Activated CD4-positive, alpha-beta T cell treated with anti-CD3 and anti-CD28 coated beads for 48 hours (primary cell): ENCODE measurements at regions not wholly inside any gene's neighbourhood (a gene's known extent, or its start where the extent isn't known, plus 50 kb on each side); places are given as distances from the start of the nearest gene placed in this dataset.
"Not testable (repeated sequence)": the region's sequence is repeated elsewhere in the genome, so short reads cannot be mapped to it uniquely, and the experiment has no call there.

Experiments used
- DNase-seq: peaks from one replicate; pipeline ENCODE4 v3.0.0-alpha.2; 2020

DNA sequence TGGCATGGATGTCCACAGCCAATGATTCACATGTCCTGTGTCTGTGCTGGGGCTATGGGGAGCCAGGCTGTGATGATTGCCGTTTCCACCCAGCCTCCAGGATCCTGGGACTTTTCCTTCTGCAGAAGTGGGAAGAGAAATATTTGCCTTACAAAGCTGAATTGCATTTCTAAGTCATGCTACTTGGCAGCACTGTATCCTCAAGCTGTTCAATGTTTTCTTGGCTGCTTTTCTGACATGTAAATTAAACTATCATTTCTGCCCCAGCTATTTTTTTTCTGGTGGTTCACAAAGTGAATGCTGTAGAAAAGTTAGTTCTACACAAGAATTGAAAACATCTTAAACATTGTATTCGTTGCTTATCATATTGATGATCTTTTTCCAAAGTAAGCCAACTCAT lies 51.9 kb upstream of the TCERG1L start:
- no peak for DNase-seq

- DNase-seq = no peak
These were observed 60.0 kb upstream of the TCERG1L start for GRCh38 chr10:131371571-131371970.

DNA sequence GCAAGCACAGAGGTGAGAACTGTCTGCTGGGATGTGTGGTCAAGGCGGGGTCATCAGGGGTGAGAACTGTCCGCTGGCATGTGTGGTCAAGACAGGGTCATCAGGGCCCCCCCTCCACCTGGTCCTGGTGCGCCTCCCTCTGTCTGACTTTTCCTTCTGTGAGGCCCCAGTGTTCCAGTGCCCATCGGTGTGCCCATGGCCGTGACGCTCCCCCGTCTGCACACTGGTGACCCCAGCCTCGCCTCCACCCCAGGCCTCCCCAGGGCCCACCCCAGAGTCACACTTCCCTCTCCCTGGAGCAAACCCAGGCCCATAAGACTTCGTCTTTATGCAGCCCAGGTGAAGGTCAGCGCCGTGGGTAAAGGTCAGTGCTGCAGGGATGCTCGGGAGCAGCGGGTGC lies 70.1 kb upstream of the TCERG1L start:
- no peak for DNase-seq

DNA sequence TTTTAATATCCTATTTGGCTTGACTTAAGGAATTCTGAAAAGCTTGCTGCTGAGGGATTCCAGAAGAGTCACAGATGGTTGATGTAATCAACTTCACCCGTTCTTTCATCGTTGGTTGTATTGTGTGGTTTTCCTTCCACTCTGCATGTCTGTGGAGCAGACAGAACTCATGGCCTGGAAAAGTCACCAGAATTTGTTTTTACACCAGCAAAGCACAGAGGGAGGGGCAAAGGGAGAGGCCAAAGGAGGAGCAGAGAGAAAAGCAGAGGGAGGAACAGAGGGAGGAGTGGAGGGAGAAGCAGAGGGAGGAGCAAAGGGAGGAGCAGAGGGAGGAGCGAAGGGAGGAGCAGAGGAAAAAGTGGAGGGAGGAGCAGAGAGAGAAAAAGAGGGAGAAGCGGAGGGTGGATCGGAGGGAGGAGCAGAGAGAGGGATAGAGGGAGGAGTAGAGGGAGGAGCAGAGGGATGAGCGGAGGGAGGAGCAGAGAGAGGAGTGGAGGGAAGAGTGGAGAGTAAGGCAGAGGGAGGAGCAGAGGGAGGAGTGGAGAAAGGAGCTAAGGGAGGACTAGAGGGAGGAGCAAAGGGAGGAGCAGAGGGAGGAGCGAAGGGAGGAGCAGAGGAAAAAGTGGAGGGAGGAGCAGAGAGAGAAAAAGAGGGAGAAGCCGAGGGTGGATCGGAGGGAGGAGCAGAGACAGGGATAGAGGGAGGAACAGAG lies 73.8 kb upstream of the TCERG1L start:
- DNase-seq = not testable (repeated sequence)

DNA sequence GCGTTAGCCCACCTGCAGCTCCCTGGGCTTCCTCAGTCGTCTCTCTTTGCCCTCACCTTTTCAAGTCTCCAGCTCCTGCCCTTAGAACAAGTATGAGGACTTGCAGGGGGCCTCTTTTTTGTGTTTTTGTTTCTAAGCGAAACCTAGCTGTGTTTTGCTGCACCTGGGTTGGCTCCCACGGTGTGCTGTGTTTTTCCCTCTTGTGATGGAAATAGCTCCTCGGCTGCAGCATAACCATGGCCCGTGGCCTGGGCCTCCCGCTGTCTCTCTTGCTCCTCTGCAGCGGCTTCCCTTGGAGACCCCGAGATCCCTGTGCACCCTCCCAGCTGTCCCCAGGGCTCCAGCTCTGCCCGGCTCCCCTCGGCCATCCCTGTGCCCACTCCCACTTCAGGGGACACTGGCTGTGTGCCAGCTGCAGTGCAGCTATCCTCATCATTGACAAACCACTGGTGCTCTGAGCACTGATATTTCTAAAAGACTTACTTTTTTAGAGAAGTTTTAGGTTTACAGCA lies 75.6 kb upstream of the TCERG1L start:
- no peak for DNase-seq

DNA sequence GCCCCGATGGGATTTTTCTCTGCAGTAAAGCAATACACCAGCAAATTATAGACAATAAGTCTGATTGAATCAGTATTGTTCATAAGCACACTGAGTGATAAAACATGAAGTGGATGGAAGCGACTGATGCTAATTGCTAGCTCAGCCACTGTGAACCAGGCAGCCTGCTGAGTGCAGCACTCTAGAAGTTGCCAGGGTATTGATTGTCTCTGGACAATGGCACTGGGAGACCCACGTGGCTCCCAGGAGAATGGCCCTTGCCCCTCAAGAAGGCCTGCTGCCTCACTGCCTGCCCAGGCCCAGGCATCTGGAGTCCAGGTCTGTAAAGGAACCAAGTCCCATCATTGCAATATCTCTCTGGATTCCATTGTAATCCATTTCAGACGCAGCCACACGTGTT lies 80.4 kb upstream of the TCERG1L start:
- DNase-seq = no peak

GRCh38 chr10:131396121-131397050 lies 84.9 kb upstream of the TCERG1L start:
- no peak for DNase-seq

DNA sequence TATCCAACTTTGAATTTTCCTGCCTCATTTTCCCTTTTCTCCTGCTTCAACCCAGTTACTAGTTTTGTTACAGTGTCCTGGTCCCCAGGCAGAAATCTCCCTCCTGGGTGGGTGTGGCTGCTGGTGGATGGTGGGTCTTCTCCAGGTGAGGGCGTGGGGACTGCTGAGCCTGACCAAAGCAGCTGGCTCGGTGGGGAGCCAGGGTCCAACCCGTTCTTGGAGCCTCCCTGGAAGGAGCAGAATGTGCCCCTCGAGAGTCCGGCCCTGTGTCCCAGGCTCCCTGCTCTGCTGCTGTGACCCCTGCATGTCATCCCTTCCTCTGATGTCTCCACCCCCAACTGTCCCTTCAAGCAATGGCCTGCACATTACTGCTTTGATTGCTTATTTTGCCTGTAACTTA lies 86.6 kb upstream of the TCERG1L start:
- no peak for DNase-seq

DNA sequence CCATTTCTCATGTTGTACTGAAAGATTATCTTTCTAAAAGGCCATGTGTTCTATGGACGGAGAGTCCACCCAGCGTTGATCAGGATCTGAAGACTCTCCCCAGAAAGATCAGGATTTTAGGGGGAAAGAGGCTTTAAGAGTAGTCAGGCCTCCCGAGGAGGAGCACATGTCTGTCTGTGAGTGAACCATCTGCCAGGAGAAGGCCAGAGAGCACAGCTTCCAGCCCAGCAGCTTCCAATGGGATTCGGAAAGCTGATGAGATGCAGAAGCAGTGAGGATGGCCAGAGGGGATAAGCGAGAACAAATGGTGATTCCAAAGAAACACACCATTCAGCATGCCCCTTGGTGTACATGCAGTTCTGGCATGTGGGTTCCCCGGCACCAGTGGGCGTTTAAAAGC lies 88.5 kb upstream of the TCERG1L start:
- no peak for DNase-seq

GRCh38 chr10:131400513-131400912 lies 89.0 kb upstream of the TCERG1L start:
- no peak for DNase-seq

DNA sequence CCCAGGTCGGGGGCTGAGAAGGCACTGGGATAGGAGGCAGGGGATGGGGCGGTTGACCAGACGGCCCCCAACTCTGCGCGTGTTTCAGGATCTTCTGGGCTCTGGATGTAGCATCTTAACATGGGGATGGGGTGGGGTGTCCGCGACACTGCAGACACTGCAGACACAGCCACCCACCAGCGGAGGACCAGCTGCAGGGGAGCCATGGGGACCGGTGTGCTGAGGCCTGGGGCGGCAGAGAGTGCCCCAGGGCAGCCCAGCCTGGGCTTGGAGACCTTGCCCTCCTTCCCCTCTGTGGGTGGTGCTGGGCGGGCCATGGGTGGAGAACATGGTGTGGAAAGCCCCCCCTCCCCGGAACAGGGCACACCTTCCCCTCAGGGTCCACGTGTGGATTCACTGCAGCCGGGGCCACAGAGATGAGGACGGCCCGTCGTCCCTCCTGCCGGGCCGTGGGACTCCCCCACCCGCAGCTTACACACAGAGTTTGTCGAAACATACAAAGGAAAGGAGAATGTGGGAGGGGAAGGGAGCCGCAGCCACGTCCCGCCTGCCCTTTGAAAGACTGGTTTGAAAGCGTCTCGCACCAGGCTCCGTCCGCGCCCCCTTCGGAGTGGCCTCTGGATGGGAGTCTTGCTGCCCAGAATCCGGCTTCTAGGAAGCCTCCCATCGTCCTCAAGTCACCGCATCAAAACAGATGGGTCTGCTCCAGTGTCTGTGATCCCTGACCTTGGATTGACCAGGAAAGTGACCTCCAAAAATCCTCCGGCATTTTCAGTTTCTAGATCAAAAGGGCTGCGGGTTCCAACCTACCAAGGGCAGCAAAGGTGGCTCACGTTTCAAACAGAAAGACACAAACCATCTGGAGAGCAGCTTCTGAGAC lies 91.5 kb upstream of the TCERG1L start:
- no peak for DNase-seq

DNA sequence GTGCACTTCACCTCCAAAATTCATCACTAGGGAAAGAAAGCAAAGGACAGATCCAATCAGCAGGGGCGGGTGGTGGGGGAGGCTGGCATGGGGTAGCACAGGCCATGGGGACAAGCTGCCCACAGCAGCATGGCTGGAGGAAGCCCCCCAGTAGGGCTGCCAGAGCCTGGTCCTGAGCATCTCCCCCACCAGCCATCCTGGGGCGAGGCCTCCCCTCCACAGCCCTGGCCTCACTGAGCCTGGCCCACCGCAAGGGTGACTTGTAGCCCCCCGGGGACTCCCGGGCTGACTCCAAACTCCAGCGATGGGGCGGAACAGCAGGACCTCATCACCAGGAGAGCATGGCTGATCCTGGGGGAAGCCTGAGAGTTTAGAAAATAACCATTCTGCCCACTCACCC lies 92.4 kb upstream of the TCERG1L start:
- DNase-seq = no peak

- no peak for DNase-seq
These were observed 93.4 kb upstream of the TCERG1L start for GRCh38 chr10:131404886-131405285.

- no peak for DNase-seq
These were observed 95.3 kb upstream of the TCERG1L start for GRCh38 chr10:131406676-131407392.

GRCh38 chr10:131418681-131419080 lies 107.2 kb upstream of the TCERG1L start:
- DNase-seq = no peak

DNA sequence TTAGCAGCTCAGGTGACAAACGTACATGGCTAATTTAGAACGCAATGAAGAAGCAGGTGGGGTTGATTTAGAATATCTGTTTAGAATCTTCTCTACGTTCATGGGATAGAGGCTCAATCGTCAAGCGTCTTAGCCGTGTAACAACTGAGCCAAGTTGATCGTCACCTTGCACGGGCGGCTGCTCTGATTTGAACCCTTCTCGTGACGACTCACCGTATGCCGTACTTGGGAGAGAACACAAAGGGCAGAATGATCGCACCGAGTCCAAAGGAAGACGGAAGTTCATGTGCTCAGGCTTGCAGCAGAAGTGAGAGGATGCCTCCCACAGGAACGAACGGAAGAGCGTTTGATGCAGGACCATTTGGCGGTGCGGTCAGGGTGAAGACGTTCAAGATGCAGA lies 108.3 kb upstream of the TCERG1L start:
- no peak for DNase-seq

GRCh38 chr10:131420867-131421266 lies 109.3 kb upstream of the TCERG1L start:
- no peak for DNase-seq

DNA sequence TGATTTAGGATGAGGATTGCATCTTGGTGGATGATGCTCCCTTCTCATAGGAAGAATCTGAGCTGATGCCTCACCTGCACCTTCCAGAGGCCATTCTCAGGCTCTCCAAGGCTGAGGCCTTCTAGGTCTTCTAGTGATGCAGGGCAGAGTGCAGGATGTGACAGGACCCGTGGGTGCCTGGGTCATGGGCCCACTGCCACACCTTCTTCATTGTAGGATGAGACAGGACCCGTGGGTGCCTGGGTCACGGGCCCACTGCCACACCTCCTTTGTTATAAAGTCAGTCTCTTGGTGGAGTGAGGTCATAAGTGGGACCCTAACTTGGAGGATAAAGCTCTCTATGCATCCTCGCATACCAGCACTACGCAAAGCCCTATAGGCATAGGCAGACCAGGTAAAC lies 109.9 kb upstream of the TCERG1L start:
- no peak for DNase-seq

- DNase-seq = no peak
These were observed 111.2 kb upstream of the TCERG1L start for GRCh38 chr10:131422731-131423130.

- DNase-seq = no peak
These were observed 112.5 kb upstream of the TCERG1L start for GRCh38 chr10:131424053-131424452.

GRCh38 chr10:131424836-131425491 lies 113.4 kb upstream of the TCERG1L start:
- no peak for DNase-seq
